Mononuclear cell (primary cell): ENCODE measurements at regions not wholly inside any gene's neighbourhood (a gene's known extent, or its start where the extent isn't known, plus 50 kb on each side); places are given as distances from the start of the nearest gene placed in this dataset.
A peak's percentile ranks its signal among the peaks of the same experiment; 100 is the strongest.
"Not testable (repeated sequence)": the region's sequence is repeated elsewhere in the genome, so short reads cannot be mapped to it uniquely, and the experiment has no call there.

Source experiments
- H3K27me3 ChIP-seq: 2 replicates; pipeline ENCODE4 v1.6.0; 2011; ENCODE audit warnings: low read length, control low read depth; ENCODE audit not compliant: insufficient read depth
- H3K4me1 ChIP-seq: 2 replicates; pipeline ENCODE4 v1.5.1; 2011; ENCODE audit warnings: mild to moderate bottlenecking, low read length, control low read depth; ENCODE audit not compliant: insufficient read depth
- H3K4me3 ChIP-seq: 2 replicates; pipeline ENCODE4 v1.5.1; 2011; ENCODE audit warnings: mild to moderate bottlenecking, low read length, moderate library complexity
- H3K9me3 ChIP-seq: 2 replicates; pipeline ENCODE4 v1.5.1; 2011; ENCODE audit warnings: low read depth, mild to moderate bottlenecking, control low read depth, low read length

DNA sequence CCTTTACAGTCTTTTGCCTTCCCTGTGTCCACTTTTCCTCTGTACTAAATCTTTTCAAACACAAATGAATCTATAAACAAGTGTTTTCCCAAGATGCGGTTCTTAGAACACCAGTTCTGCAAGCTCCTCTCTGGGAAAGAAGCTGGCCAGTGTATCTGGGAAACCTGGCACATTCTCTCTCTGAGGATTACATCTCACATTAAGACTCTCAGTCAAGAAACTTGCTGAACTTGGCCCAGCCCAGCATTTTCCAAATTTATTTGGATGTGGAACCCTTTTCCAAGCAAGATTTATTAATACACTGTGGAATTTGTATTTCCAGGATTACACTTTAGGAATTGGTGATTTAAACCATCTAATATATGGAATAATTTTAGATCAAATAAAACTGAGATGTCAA, 105.7 kb downstream of the ZNF281 start:
- H3K27me3 ChIP-seq, result no peaks in the 10 kb centered on the region
- no peak overlapping the region for H3K4me3 ChIP-seq
- peaks cover 32% of the 10 kb centered on the region for H3K4me1 ChIP-seq
- H3K9me3 ChIP-seq, result no peaks in the 10 kb centered on the region

DNA sequence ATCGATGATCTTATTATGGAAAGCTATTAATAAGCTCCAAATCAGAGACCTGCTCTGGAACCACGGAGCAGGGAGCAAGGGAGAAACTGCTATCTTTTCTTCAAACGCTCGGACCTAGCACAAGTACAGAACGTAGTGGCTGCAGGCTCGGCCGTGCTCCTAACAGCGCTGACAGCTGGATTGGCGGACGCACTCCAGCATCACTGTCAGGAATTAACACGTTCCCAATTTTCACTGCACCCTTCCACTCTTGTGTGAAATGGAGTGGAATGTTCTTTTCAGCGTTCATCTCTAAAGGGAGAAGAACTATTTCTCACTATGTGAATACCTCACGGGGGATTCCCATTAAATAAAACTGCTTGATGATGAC, 106.9 kb downstream of the ZNF281 start:
- Histone ChIP-seq H3K4me3 (peak overlapping the region; percentile 63), H3K4me1 (peaks cover 32% of the 10 kb centered on the region), H3K27me3 (no peaks in the 10 kb centered on the region), H3K9me3 (no peaks in the 10 kb centered on the region)

DNA sequence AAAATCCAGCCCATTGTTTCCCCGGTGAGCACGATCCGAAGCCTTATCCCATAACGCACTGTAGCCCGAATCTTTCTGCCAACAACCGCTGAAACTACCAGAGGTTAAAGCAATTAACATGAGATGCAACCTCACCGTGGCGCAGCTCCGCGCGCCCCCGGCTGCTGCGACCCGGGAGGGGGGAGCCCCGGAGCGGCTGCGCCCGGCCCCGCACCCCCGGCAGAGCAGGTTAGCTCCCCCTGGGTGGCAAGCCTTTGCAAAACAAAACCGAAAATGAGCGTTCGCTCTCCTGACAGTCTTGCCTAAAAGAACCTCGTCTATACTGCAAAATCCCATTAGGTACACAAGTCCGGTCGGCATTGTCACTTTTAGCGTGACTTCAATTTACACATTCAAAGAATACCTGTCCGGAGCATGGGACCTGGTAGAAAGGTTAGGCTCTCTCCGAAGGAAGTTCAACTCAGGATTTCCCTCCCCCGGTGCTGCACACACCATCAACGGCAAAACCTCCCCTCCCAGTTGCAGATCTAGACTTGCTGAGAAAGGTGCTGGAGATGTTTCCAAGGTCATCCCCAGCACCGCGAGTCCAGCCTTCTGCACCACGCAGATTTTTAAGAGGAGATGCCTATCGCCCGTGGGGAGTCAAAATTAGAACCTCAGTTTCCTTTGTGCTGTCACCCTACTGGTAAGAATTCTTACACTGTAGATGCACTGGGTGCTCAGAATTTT, 107.5 kb downstream of the ZNF281 start:
- Histone ChIP-seq H3K4me1 (peaks cover 27% of the 10 kb centered on the region), H3K9me3 (no peaks in the 10 kb centered on the region), H3K4me3 (peak overlapping the region; percentile 63)

DNA sequence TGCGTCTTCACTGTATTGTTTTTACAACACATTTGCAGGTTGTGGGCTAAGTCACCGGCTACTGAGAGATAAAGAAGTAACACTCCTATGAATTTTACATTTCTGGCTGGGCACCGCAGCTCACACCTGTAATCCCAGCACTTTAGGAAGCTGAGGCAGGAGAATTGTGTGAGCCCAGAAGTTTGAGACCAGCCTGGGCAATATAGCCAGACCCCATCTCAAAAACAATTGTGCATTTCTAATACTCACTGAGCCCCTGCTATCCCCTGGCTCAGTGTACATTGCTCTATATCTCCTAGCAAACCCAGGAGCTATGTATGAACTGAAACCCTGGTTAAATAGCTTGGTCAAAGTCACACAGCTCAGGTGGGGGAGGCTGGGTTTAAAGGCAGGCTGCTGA, 108.7 kb downstream of the ZNF281 start:
- H3K4me1 ChIP-seq, result peaks cover 17% of the 10 kb centered on the region
- no peaks in the 10 kb centered on the region for H3K27me3 ChIP-seq
- H3K4me3 ChIP-seq, result no peak overlapping the region
- no peaks in the 10 kb centered on the region for H3K9me3 ChIP-seq

More for the DNA sequence above, 107.5 kb downstream of the ZNF281 start:
- no peaks in the 10 kb centered on the region for H3K27me3 ChIP-seq

DNA sequence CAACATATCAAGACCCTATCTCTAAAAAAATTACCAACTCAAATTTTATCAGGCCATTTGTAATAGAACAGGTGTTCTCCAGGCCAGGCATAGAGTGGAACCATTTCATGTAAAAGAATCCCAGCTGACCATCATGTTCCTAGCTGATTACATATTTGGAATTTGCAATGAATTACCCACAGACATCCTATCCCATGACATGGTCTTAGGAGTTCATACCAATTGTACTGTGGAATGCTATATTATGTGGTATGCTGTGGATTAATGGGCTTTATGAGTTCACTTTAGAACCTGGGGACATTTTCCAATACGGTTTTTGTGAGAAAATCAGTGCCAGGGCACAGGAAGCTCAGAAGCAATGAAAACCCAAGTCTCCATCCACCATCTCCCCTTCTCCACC, 110.3 kb downstream of the ZNF281 start:
- Histone ChIP-seq H3K4me1 (peaks cover 15% of the 10 kb centered on the region), H3K4me3 (no peak overlapping the region), H3K9me3 (no peaks in the 10 kb centered on the region), H3K27me3 (no peaks in the 10 kb centered on the region)

DNA sequence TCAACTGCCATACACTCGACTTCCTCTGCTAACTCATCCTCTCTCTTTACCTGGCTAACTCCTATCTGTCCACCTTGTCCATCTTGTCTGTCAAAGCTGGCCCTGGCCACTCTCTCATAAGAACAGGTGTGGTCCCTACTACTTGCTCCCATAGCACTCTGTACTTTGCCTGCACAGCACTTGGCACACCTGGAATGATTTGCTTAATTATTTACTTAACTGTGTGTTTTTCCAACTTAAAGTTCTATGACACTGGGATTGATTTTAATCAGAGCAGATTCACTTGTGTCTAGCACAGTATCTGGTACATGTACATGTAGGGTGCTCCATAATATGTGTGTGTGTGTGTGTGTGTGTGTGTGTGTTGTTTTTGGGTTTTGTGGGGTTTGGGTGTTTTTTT, 111.6 kb downstream of the ZNF281 start:
- peaks cover 15% of the 10 kb centered on the region for H3K4me1 ChIP-seq
- no peak overlapping the region for H3K4me3 ChIP-seq
- H3K9me3 ChIP-seq, result no peaks in the 10 kb centered on the region
- no peaks in the 10 kb centered on the region for H3K27me3 ChIP-seq

- Histone ChIP-seq H3K4me1 (peaks cover under 1% of the 10 kb centered on the region), H3K9me3 (no peaks in the 10 kb centered on the region), H3K27me3 (no peaks in the 10 kb centered on the region), H3K4me3 (no peak overlapping the region)
Observed at GRCh38 chr1:200296091-200296661, 113.7 kb downstream of the ZNF281 start.

DNA sequence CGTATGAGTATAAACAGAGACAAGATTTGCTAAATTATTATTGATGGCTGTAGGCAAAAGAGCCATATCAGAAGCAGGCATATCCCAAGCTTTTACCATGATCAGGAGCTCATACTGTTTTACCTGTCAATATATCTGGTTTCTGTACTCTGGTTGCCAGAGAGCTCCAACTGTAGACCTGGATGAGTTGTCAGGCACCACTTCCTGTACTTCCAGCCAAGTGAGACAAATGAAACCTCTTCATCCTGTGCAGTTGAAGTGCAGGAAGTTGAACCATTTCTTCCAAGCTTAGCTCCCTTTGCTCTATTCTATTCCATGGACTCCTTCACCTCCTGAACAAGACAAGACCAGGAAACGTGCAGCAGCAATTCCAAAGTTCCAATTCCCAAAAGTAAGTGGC, 115.6 kb downstream of the ZNF281 start:
- no peak overlapping the region for H3K4me3 ChIP-seq
- H3K4me1 ChIP-seq, result no peaks in the 10 kb centered on the region
- no peaks in the 10 kb centered on the region for H3K9me3 ChIP-seq
- no peaks in the 10 kb centered on the region for H3K27me3 ChIP-seq

GRCh38 chr1:200292699-200293098, 117.1 kb downstream of the ZNF281 start:
- H3K9me3 ChIP-seq, result no peaks in the 10 kb centered on the region
- H3K4me1 ChIP-seq, result no peaks in the 10 kb centered on the region
- H3K27me3 ChIP-seq, result no peaks in the 10 kb centered on the region
- no peak overlapping the region for H3K4me3 ChIP-seq

DNA sequence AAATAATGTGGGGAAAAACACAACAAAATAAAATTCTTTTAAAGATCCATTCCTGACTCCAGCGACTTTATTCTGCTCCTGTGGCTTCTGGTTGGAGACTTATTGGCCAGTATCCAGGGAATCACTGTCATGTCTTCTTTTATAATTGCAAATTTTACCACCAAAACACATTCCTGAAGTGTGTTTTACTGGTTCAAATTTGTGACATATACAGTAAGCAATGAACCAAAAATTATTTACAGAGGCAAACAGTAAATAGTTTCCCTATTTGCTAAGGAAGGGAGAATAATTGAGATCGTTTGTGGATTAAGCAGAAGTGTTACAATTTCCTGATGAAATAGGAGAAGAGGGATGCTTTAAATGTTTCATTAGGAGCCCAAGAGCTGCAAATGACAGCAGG, 118.7 kb downstream of the ZNF281 start:
- no peaks in the 10 kb centered on the region for H3K27me3 ChIP-seq
- no peaks in the 10 kb centered on the region for H3K4me1 ChIP-seq
- no peaks in the 10 kb centered on the region for H3K9me3 ChIP-seq
- no peak overlapping the region for H3K4me3 ChIP-seq

- Histone ChIP-seq H3K27me3 (no peaks in the 10 kb centered on the region), H3K4me3 (no peak overlapping the region), H3K4me1 (no peaks in the 10 kb centered on the region), H3K9me3 (no peaks in the 10 kb centered on the region)
Observed at GRCh38 chr1:200290010-200290685, 119.7 kb downstream of the ZNF281 start.

GRCh38 chr1:200288226-200288625, 121.6 kb downstream of the ZNF281 start:
- Histone ChIP-seq H3K4me1 (no peaks in the 10 kb centered on the region), H3K27me3 (no peaks in the 10 kb centered on the region), H3K9me3 (no peaks in the 10 kb centered on the region), H3K4me3 (no peak overlapping the region)

GRCh38 chr1:200284236-200284635, 125.6 kb downstream of the ZNF281 start:
- H3K9me3 ChIP-seq, H3K27me3 ChIP-seq, H3K4me3 ChIP-seq: not testable (repeated sequence)
- H3K4me1 ChIP-seq, result peaks cover 10% of the 10 kb centered on the region

- Histone ChIP-seq H3K4me3 (no peak overlapping the region), H3K4me1 (peaks cover 10% of the 10 kb centered on the region), H3K9me3 (no peaks in the 10 kb centered on the region), H3K27me3 (no peaks in the 10 kb centered on the region)
Observed at GRCh38 chr1:200282497-200283122, 127.2 kb downstream of the ZNF281 start.

DNA sequence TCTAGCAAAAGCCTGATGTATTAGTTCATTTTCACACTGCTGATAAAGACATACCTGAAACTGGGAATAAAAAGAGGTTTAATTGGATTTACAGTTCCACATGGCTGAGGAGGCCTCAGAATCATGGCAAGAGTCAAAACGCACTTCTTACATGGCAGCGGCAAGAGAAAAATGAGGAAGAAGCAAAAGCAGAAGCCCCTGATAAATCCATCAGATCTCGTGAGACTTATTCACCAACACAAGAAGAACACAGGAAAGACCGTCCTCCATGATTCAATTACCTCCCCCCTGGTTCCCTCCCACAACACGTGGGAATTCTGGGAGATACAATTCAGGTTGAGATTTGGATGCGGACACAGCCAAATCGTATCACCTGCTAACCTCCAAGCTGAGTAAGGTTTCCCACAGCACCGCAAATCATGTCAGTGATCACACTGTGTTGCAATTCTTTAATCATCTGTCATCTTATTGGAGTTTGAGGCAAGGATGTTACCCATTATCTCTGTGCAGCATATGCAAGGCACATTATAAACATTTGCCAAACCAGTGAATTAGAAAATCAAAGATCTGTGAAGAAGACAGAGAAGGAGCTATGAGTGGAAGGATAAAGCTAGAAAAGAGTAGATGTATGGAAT, 128.5 kb downstream of the ZNF281 start:
- H3K27me3 ChIP-seq, result no peaks in the 10 kb centered on the region
- H3K4me3 ChIP-seq, result no peak overlapping the region
- H3K4me1 ChIP-seq, result peaks cover 10% of the 10 kb centered on the region
- H3K9me3 ChIP-seq, result no peaks in the 10 kb centered on the region
